ENCODE measurements at regions not wholly inside any gene's neighbourhood (a gene's known extent, or its start where the extent isn't known, plus 50 kb on each side); places are given as distances from the start of the nearest gene placed in this dataset.

- no peak for TF ChIP-seq CTCF (IDR thresholded peaks at IDR 0.05; ENCODE audit: poor library complexity)
- TF ChIP-seq EZH2 (IDR thresholded peaks at IDR 0.05; ENCODE audit: borderline replicate concordance) = no peak
- no peak for TF ChIP-seq EZH2phosphoT487 (IDR thresholded peaks at IDR 0.05; ENCODE audit: low read depth, severe bottlenecking, unreplicated experiment)
Measured at GRCh38 chr4:36549992-36550391, 268.6 kb downstream of the DTHD1 start.

Data from hepatocyte (in vitro differentiated cells).